ENCODE measurements at regions not wholly inside any gene's neighbourhood (a gene's known extent, or its start where the extent isn't known, plus 50 kb on each side); places are given as distances from the start of the nearest gene placed in this dataset.
"Not testable (repeated sequence)": the region's sequence is repeated elsewhere in the genome, so short reads cannot be mapped to it uniquely, and the experiment has no call there.

- H3K27ac ChIP-seq, result peak overlapping the region in 9 of 21 experiments; percentile 18 to 74 (median 44)
- no peak overlapping the region for H3K4me3 ChIP-seq
Observed at GRCh38 chr14:98926146-98926545, 345.9 kb downstream of the BCL11B start.

GRCh38 chr14:98926801-98927200 is 345.2 kb downstream of the BCL11B start:
- Histone ChIP-seq H3K4me3 (no peak overlapping the region), H3K27ac (peak overlapping the region in 7 of 21 experiments; percentile 9 to 69 (median 32))

DNA sequence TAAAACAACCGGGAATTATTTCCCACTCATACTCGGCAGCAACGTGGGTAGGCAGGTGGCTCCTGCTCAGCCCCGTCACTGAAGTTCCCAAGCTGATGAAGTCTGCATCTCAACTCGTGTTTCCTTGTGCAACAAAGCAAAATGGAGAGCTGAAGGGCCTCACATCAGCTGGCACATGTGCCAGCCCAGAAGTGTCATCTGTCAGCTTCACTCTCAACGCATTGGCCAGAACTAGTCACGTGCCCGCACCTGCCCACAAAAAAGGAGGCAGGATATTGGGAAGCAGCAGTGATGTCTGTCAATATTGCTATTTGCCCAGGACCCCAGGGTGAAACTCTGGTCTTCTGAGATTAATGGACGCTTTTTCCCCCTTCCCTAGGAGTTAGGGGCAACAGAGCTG is 344.0 kb downstream of the BCL11B start:
- H3K27ac ChIP-seq, result no peak overlapping the region

GRCh38 chr14:98928418-98928817 is 343.6 kb downstream of the BCL11B start:
- H3K4me3 ChIP-seq, result no peak overlapping the region
- no peak overlapping the region for H3K27ac ChIP-seq

More for the DNA sequence above, 344.0 kb downstream of the BCL11B start:
- no peak overlapping the region for H3K4me3 ChIP-seq

DNA sequence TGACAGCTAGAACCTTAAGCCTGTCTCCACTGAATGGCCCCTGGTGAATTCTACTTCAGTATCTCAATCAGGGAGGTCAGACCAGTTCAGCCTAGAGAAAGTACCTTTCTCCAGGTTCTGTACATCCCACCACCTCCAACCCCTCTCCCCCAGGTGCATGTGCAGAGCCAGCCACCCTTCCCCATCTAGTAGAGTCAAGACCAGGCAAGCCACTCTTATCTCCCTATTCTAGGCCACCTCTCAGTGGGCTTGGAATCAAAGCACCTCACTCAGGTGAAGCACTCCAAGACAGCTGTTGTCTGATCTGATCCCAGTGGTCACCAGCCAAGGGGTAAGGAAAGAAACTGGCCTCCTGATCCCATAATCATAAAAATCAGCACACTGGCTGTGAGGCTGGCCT is 340.9 kb downstream of the BCL11B start:
- H3K27ac ChIP-seq, result peak overlapping the region in 7 of 21 experiments; percentile 39 to 91 (median 75)

DNA sequence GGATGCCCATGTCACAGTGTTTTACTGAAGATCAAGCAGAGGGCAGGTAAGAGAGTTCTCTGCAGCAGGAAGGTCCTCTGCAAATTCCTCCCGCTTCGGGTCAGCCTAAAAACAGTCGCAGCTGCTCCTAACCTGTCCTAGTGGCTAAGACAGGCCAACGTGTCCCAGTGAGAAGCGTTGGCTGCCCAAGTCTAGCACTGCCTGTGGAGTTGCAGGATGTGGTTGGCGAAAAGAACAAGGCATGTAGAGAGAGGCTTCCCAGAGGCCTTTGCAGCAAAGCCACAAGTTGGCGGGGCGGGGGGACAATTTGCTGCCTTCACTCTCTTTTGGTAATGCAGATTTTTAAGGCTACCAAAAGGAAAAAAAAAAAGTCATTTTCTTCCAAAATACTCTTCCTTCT is 340.1 kb downstream of the BCL11B start:
- Histone ChIP-seq H3K27ac (peak overlapping the region in 8 of 21 experiments; percentile 39 to 91 (median 65)), H3K4me3 (no peak overlapping the region)

More for the DNA sequence above, 340.9 kb downstream of the BCL11B start:
- no peak overlapping the region for H3K4me3 ChIP-seq

- Histone ChIP-seq H3K4me3 (no peak overlapping the region), H3K27ac (peak overlapping the region in 8 of 21 experiments; percentile 2 to 91 (median 65))
Observed at GRCh38 chr14:98932431-98933325, 339.3 kb downstream of the BCL11B start.

- H3K4me3 ChIP-seq, H3K27ac ChIP-seq: not testable (repeated sequence)
Observed at GRCh38 chr14:98934569-98934968, 337.4 kb downstream of the BCL11B start.

DNA sequence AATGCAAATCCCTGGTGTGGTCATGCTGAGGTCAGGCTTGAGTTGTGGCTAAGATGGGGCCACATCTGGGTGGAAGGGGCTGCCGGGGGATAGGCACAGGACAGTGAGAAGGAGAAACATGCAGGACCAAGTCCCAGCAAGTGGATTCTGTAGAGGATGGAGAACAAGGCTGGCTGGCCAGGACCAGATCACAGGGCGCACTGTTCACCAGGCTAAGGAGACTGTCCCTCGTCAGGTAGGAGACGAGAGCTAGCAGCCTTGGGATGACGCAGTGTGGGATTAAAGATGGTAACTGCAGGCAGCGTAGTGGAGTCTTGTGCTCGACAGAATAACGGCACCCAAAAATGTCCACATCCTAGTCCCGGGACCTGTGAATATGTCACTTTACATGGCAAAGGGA is 336.1 kb downstream of the BCL11B start:
- Histone ChIP-seq H3K4me3 (no peak overlapping the region), H3K27ac (no peak overlapping the region)

- Histone ChIP-seq H3K27ac (no peak overlapping the region), H3K4me3 (no peak overlapping the region)
Observed at GRCh38 chr14:98937021-98937420, 335.0 kb downstream of the BCL11B start.

- Histone ChIP-seq H3K27ac (no peak overlapping the region), H3K4me3 (no peak overlapping the region)
Observed at GRCh38 chr14:98937712-98938505, 334.1 kb downstream of the BCL11B start.

GRCh38 chr14:98940693-98941437 is 331.1 kb downstream of the BCL11B start:
- H3K27ac ChIP-seq, result no peak overlapping the region

DNA sequence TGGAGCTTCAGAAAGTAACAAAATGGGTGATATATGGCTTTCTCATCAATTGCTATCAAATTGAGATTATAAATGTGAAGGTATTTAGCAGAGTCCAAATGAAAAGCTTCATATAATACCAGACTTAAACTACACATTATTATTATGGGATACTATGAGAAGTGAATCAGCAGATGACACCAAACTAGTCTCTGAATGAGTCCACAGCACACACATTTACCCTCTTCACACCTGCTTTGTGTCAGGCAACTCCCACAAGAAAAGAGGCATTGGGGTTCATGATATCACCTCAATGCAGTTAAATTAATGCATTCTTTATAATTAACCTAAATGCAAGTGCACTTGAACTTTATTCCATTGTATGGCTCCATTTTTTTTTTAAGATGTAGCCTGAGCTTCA is 330.5 kb downstream of the BCL11B start:
- H3K4me3 ChIP-seq, result no peak overlapping the region
- H3K27ac ChIP-seq, result no peak overlapping the region

More at GRCh38 chr14:98940693-98941437, 331.1 kb downstream of the BCL11B start:
- H3K4me3 ChIP-seq, result no peak overlapping the region

DNA sequence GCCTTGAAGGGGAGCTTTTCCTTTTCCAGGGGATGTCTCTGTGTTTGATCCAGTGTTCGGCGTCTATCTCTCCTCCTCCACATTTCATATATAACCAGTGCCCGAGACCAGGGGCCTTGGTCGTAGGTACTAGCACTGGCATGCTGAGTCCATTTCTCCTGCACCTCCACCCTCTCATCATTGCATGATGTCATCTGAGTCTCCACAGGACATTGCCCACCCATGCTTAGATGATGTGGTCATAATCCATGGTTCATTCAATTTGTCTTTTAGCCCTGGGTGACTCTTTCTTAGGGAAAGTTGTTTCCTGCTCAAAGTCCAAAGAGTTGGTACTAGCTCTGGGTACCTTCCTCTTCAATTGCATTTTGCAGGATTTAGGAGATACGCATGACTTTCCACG is 328.1 kb downstream of the BCL11B start:
- no peak overlapping the region for H3K4me3 ChIP-seq

DNA sequence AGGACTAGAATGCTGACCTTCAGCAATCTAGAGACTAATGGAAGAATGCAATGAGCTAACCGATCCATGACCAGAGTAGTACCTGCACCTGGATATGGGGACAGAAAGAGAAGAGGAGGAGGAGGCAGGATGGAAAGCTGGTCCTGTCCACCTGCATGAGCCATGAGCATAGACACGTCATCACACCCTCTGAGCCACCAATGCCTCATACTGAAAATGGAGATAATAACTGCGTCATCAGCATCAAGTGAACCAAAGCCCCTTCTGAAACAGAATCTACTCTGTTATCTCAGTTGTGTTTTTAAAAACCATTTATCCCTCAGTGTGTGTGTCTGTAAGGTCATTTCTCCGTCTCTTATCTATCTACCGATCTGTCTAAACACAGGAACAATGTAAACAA is 327.0 kb downstream of the BCL11B start:
- Histone ChIP-seq H3K4me3 (no peak overlapping the region), H3K27ac (no peak overlapping the region)

More for the DNA sequence above, 328.1 kb downstream of the BCL11B start:
- no peak overlapping the region for H3K27ac ChIP-seq

DNA sequence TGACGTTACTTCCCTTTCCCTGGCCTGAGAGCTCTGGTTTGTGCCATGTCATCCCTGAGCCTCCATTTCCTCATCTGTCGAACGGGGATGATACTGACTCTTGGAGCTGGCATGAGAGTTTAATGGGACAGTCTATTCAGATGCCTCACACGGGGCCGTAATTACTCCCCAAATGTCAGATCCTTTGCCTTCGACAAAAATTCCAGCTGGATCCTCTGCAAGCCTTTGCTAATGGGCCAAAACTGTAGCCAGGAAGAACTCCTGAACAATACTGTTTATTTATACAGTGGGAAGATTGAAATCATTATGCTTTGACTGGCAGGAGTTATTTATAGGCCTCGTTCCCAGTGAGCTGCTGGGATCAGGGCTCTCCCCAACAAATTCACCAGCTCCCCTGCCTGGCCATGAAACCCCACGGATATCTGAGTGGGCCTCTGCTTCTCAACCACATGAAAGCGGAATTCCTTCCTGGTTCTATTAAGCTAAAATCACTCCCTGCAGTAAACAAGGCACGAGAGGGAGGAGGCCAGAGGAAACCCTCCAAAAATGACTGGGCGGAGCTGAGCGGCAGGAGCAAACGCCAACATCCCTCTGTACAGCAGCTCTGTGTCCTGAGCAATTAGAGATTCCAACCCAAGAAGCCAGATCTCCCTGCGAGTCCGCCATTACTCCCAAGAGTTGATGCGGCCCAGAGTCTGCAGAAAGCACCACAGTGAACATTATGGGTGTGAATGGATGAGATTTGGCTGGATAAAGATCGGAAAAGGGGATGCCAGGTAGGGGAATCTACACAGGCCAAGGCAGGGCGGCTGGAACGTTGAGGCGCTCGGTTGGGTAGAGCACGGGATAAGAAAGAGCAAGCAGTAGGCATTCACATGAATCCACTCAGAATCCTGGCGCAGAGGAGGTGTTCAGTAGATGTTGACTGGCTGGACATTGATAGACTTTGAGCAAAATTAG is 326.1 kb downstream of the BCL11B start:
- peak overlapping the region in 6 of 21 experiments; percentile 5 to 58 (median 46) for H3K27ac ChIP-seq
- no peak overlapping the region for H3K4me3 ChIP-seq

- no peak overlapping the region for H3K4me3 ChIP-seq
- peak overlapping the region in 5 of 21 experiments; percentile 5 to 50 (median 31) for H3K27ac ChIP-seq
Observed at GRCh38 chr14:98946940-98947339, 325.1 kb downstream of the BCL11B start.

DNA sequence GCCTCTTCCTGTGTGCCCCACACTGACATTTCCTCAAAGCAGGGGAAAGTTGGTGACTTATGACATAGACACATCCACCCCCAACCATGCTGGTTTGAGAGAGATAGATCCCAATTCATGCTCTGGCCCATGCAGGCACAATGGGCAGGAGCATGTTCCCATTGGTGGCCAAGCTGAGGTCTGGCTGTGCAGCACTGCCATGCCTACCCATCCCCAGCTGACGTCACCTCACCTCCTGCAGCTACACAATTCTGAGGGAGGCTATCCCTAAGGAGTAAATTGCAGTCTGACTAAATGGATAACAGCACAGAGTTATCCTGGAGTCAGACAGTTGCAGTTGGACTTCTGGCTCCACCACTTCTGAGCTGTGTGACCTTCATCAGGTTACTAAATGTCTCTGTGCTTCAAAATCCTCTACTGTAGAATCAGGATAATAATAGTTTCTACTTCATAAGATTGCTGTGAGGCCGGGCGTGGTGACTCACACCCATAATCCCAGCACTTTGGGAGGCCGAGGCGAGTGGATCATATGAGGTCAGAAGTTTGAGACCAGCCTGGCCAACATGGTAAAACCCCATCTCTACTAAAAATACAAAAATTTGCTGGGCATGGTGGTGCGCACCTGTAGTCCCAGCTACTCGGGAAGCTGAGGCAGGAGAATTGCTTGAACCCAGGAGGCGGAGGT is 323.9 kb downstream of the BCL11B start:
- no peak overlapping the region for H3K4me3 ChIP-seq
- H3K27ac ChIP-seq, result no peak overlapping the region

All from skin epidermis (tissue), 12 donors.